ENCODE measurements at regions not wholly inside any gene's neighbourhood (a gene's known extent, or its start where the extent isn't known, plus 50 kb on each side); places are given as distances from the start of the nearest gene placed in this dataset.

GRCh38 chr18:60599995-60600394 is 227.4 kb upstream of the MC4R start:
- no peaks in the 10 kb centered on the region for H3K9me3 ChIP-seq (ENCODE audit: low read length)
- Mint-ChIP-seq H3K27me3 (no peaks in the 10 kb centered on the region), H3K4me3 (no peak overlapping the region), H3K9me3 (peaks cover 2 to 24% (median 6%) of the 10 kb centered on the region in 5 donors), H3K27ac (no peak overlapping the region), H3K36me3 (no peaks in the 10 kb centered on the region), H3K4me1 (no peaks in the 10 kb centered on the region)
- no peak for DNase-seq
- H3K36me3 ChIP-seq (ENCODE audit: insufficient read depth, low read length) = no peaks in the 10 kb centered on the region
- no peaks in the 10 kb centered on the region for H3K4me1 ChIP-seq (ENCODE audit: insufficient read depth, low read length)
- H3K27ac ChIP-seq (ENCODE audit: low read depth, low read length) = no peak overlapping the region
- ChIA-PET CTCF (no interaction called here), POLR2A (no interaction called here)
- no peaks in the 10 kb centered on the region for H3K27me3 ChIP-seq (ENCODE audit: insufficient read depth, low read length, poor library complexity, severe bottlenecking)
- no peak overlapping the region for H3K4me3 ChIP-seq (ENCODE audit: low read length)

GRCh38 chr18:60601249-60601648 is 228.7 kb upstream of the MC4R start:
- Histone ChIP-seq H3K27me3 (ENCODE audit: insufficient read depth, low read length, poor library complexity, severe bottlenecking) (no peaks in the 10 kb centered on the region), H3K9me3 (ENCODE audit: low read length) (no peaks in the 10 kb centered on the region), H3K4me1 (ENCODE audit: insufficient read depth, low read length) (no peaks in the 10 kb centered on the region), H3K27ac (ENCODE audit: low read depth, low read length) (no peak overlapping the region), H3K4me3 (ENCODE audit: low read length) (no peak overlapping the region), H3K36me3 (ENCODE audit: insufficient read depth, low read length) (no peaks in the 10 kb centered on the region)
- H3K27me3 Mint-ChIP-seq = no peaks in the 10 kb centered on the region
- no peak for DNase-seq
- H3K9me3 Mint-ChIP-seq = peaks cover 2 to 25% (median 9%) of the 10 kb centered on the region in 5 donors
- H3K27ac Mint-ChIP-seq = no peak overlapping the region
- POLR2A ChIA-PET = no interaction called here
- CTCF ChIA-PET = no interaction called here
- no peak overlapping the region for H3K4me3 Mint-ChIP-seq
- H3K36me3 Mint-ChIP-seq = no peaks in the 10 kb centered on the region
- H3K4me1 Mint-ChIP-seq = no peaks in the 10 kb centered on the region

- Histone ChIP-seq H3K9me3 (ENCODE audit: low read length) (no peaks in the 10 kb centered on the region), H3K36me3 (ENCODE audit: insufficient read depth, low read length) (no peaks in the 10 kb centered on the region), H3K27ac (ENCODE audit: low read depth, low read length) (no peak overlapping the region), H3K27me3 (ENCODE audit: insufficient read depth, low read length, poor library complexity, severe bottlenecking) (no peaks in the 10 kb centered on the region), H3K4me1 (ENCODE audit: insufficient read depth, low read length) (no peaks in the 10 kb centered on the region), H3K4me3 (ENCODE audit: low read length) (no peak overlapping the region)
- Mint-ChIP-seq H3K4me3 (no peak overlapping the region), H3K27me3 (no peaks in the 10 kb centered on the region), H3K4me1 (no peaks in the 10 kb centered on the region), H3K9me3 (peaks cover 3 to 13% (median 7%) of the 10 kb centered on the region in 5 donors), H3K36me3 (no peaks in the 10 kb centered on the region), H3K27ac (no peak overlapping the region)
- ChIA-PET CTCF (no interaction called here), POLR2A (no interaction called here)
- no peak for DNase-seq
These were observed 250.8 kb upstream of the MC4R start for GRCh38 chr18:60623331-60623730.

- Histone ChIP-seq H3K9me3 (ENCODE audit: low read length) (no peaks in the 10 kb centered on the region), H3K4me3 (ENCODE audit: low read length) (no peak overlapping the region), H3K27ac (ENCODE audit: low read depth, low read length) (no peak overlapping the region), H3K36me3 (ENCODE audit: insufficient read depth, low read length) (no peaks in the 10 kb centered on the region), H3K27me3 (ENCODE audit: insufficient read depth, low read length, poor library complexity, severe bottlenecking) (no peaks in the 10 kb centered on the region), H3K4me1 (ENCODE audit: insufficient read depth, low read length) (no peaks in the 10 kb centered on the region)
- Mint-ChIP-seq H3K9me3 (peaks cover 4 to 13% (median 9%) of the 10 kb centered on the region in 5 donors), H3K36me3 (no peaks in the 10 kb centered on the region), H3K27me3 (no peaks in the 10 kb centered on the region), H3K4me3 (no peak overlapping the region), H3K27ac (no peak overlapping the region), H3K4me1 (no peaks in the 10 kb centered on the region)
- DNase-seq = no peak
- POLR2A ChIA-PET = no interaction called here
- CTCF ChIA-PET = no interaction called here
These were observed 251.6 kb upstream of the MC4R start for GRCh38 chr18:60624207-60624606.

- Mint-ChIP-seq H3K27ac (no peak overlapping the region), H3K36me3 (no peaks in the 10 kb centered on the region), H3K9me3 (peaks cover 0 to 27% (median 6%) of the 10 kb centered on the region in 5 donors), H3K4me3 (no peak overlapping the region), H3K27me3 (peaks cover 0 to 4% of the 10 kb centered on the region in 2 donors), H3K4me1 (no peaks in the 10 kb centered on the region)
- DNase-seq = no peak
- Histone ChIP-seq H3K27me3 (ENCODE audit: insufficient read depth, low read length, poor library complexity, severe bottlenecking) (no peaks in the 10 kb centered on the region), H3K9me3 (ENCODE audit: low read length) (no peaks in the 10 kb centered on the region), H3K4me3 (ENCODE audit: low read length) (no peak overlapping the region), H3K27ac (ENCODE audit: low read depth, low read length) (no peak overlapping the region), H3K36me3 (ENCODE audit: insufficient read depth, low read length) (no peaks in the 10 kb centered on the region), H3K4me1 (ENCODE audit: insufficient read depth, low read length) (no peaks in the 10 kb centered on the region)
- ChIA-PET CTCF (no interaction called here), POLR2A (no interaction called here)
These were observed 267.3 kb upstream of the MC4R start for GRCh38 chr18:60639836-60640235.

GRCh38 chr18:60643009-60643408 is 270.4 kb upstream of the MC4R start:
- H3K27me3 ChIP-seq (ENCODE audit: insufficient read depth, low read length, poor library complexity, severe bottlenecking) = no peaks in the 10 kb centered on the region
- H3K4me1 ChIP-seq (ENCODE audit: insufficient read depth, low read length) = no peaks in the 10 kb centered on the region
- ChIA-PET CTCF (no interaction called here), POLR2A (no interaction called here)
- H3K36me3 ChIP-seq (ENCODE audit: insufficient read depth, low read length) = no peaks in the 10 kb centered on the region
- DNase-seq = no peak
- Mint-ChIP-seq H3K27me3 (peaks cover 0 to 4% of the 10 kb centered on the region in 2 donors), H3K4me3 (no peak overlapping the region), H3K36me3 (no peaks in the 10 kb centered on the region), H3K27ac (no peak overlapping the region), H3K9me3 (peaks cover 0 to 24% (median 7%) of the 10 kb centered on the region in 5 donors), H3K4me1 (no peaks in the 10 kb centered on the region)
- no peak overlapping the region for H3K4me3 ChIP-seq (ENCODE audit: low read length)
- H3K9me3 ChIP-seq (ENCODE audit: low read length) = no peaks in the 10 kb centered on the region
- no peak overlapping the region for H3K27ac ChIP-seq (ENCODE audit: low read depth, low read length)

- Mint-ChIP-seq H3K36me3 (no peaks in the 10 kb centered on the region), H3K27me3 (no peaks in the 10 kb centered on the region), H3K9me3 (peaks cover 0 to 22% (median 0%) of the 10 kb centered on the region in 5 donors), H3K27ac (no peak overlapping the region), H3K4me1 (no peaks in the 10 kb centered on the region), H3K4me3 (no peak overlapping the region)
- POLR2A ChIA-PET = no interaction called here
- no peaks in the 10 kb centered on the region for H3K9me3 ChIP-seq (ENCODE audit: low read length)
- DNase-seq = no peak
- no peaks in the 10 kb centered on the region for H3K4me1 ChIP-seq (ENCODE audit: insufficient read depth, low read length)
- H3K36me3 ChIP-seq (ENCODE audit: insufficient read depth, low read length) = no peaks in the 10 kb centered on the region
- no peaks in the 10 kb centered on the region for H3K27me3 ChIP-seq (ENCODE audit: insufficient read depth, low read length, poor library complexity, severe bottlenecking)
- H3K4me3 ChIP-seq (ENCODE audit: low read length) = no peak overlapping the region
- CTCF ChIA-PET = no interaction called here
- no peak overlapping the region for H3K27ac ChIP-seq (ENCODE audit: low read depth, low read length)
These were observed 274.1 kb upstream of the MC4R start for GRCh38 chr18:60646725-60647124.

GRCh38 chr18:60649107-60649506 is 276.5 kb upstream of the MC4R start:
- no peaks in the 10 kb centered on the region for H3K9me3 ChIP-seq (ENCODE audit: low read length)
- Mint-ChIP-seq H3K36me3 (no peaks in the 10 kb centered on the region), H3K4me1 (no peaks in the 10 kb centered on the region), H3K27ac (no peak overlapping the region), H3K27me3 (no peaks in the 10 kb centered on the region), H3K9me3 (peaks cover 0 to 10% (median 0%) of the 10 kb centered on the region in 5 donors), H3K4me3 (no peak overlapping the region)
- H3K27me3 ChIP-seq (ENCODE audit: insufficient read depth, low read length, poor library complexity, severe bottlenecking) = no peaks in the 10 kb centered on the region
- H3K4me1 ChIP-seq (ENCODE audit: insufficient read depth, low read length) = no peaks in the 10 kb centered on the region
- no peak overlapping the region for H3K4me3 ChIP-seq (ENCODE audit: low read length)
- DNase-seq = no peak
- no peaks in the 10 kb centered on the region for H3K36me3 ChIP-seq (ENCODE audit: insufficient read depth, low read length)
- CTCF ChIA-PET = no interaction called here
- H3K27ac ChIP-seq (ENCODE audit: low read depth, low read length) = no peak overlapping the region
- POLR2A ChIA-PET = no interaction called here

- CTCF ChIA-PET = no interaction called here
- no peak overlapping the region for H3K4me3 ChIP-seq (ENCODE audit: low read length)
- no peaks in the 10 kb centered on the region for H3K27me3 ChIP-seq (ENCODE audit: insufficient read depth, low read length, poor library complexity, severe bottlenecking)
- Mint-ChIP-seq H3K27me3 (no peaks in the 10 kb centered on the region), H3K27ac (no peak overlapping the region), H3K4me3 (no peak overlapping the region), H3K36me3 (no peaks in the 10 kb centered on the region), H3K9me3 (peaks cover 0 to 10% (median 0%) of the 10 kb centered on the region in 5 donors), H3K4me1 (no peaks in the 10 kb centered on the region)
- POLR2A ChIA-PET = no interaction called here
- no peak for DNase-seq
- no peaks in the 10 kb centered on the region for H3K4me1 ChIP-seq (ENCODE audit: insufficient read depth, low read length)
- no peak overlapping the region for H3K27ac ChIP-seq (ENCODE audit: low read depth, low read length)
- H3K9me3 ChIP-seq (ENCODE audit: low read length) = no peaks in the 10 kb centered on the region
- no peaks in the 10 kb centered on the region for H3K36me3 ChIP-seq (ENCODE audit: insufficient read depth, low read length)
These were observed 277.4 kb upstream of the MC4R start for GRCh38 chr18:60649842-60650536.
